NCI-H128 (cell line): ENCODE measurements at regions not wholly inside any gene's neighbourhood (a gene's known extent, or its start where the extent isn't known, plus 50 kb on each side); places are given as distances from the start of the nearest gene placed in this dataset.

ENCODE experiments used
- DNase-seq: peaks from one replicate; lab custom pipeline; 2025; ENCODE audit not compliant: unreplicated experiment; lab: John Stamatoyannopoulos, UW

GRCh38 chr2:22673529-22673928 lies 711.5 kb upstream of the KLHL29 start:
- no peak for DNase-seq

- DNase-seq = no peak
These were observed 701.1 kb upstream of the KLHL29 start for GRCh38 chr2:22683914-22684313.

GRCh38 chr2:22690096-22690495 lies 694.9 kb upstream of the KLHL29 start:
- no peak for DNase-seq

GRCh38 chr2:22691666-22692065 lies 693.3 kb upstream of the KLHL29 start:
- no peak for DNase-seq

- no peak for DNase-seq
These were observed 692.2 kb upstream of the KLHL29 start for GRCh38 chr2:22692746-22693145.

GRCh38 chr2:22694300-22694699 lies 690.7 kb upstream of the KLHL29 start:
- DNase-seq = no peak

GRCh38 chr2:22694856-22695255 lies 690.1 kb upstream of the KLHL29 start:
- DNase-seq = no peak

GRCh38 chr2:22697054-22697788 lies 687.8 kb upstream of the KLHL29 start:
- no peak for DNase-seq

- no peak for DNase-seq
These were observed 683.3 kb upstream of the KLHL29 start for GRCh38 chr2:22701561-22702160.

- no peak for DNase-seq
These were observed 681.6 kb upstream of the KLHL29 start for GRCh38 chr2:22703286-22703920.

GRCh38 chr2:22719396-22719795 lies 665.6 kb upstream of the KLHL29 start:
- DNase-seq = no peak

GRCh38 chr2:22729466-22729865 lies 655.5 kb upstream of the KLHL29 start:
- no peak for DNase-seq

GRCh38 chr2:22734373-22735045 lies 650.5 kb upstream of the KLHL29 start:
- DNase-seq = peak; percentile 23

- DNase-seq = no peak
These were observed 647.8 kb upstream of the KLHL29 start for GRCh38 chr2:22737144-22737543.

GRCh38 chr2:22741216-22741615 lies 643.8 kb upstream of the KLHL29 start:
- DNase-seq = no peak

- no peak for DNase-seq
These were observed 636.1 kb upstream of the KLHL29 start for GRCh38 chr2:22748909-22749308.

- no peak for DNase-seq
These were observed 631.5 kb upstream of the KLHL29 start for GRCh38 chr2:22753476-22753875.

- no peak for DNase-seq
These were observed 628.5 kb upstream of the KLHL29 start for GRCh38 chr2:22756276-22757043.

GRCh38 chr2:22769497-22769896 lies 615.5 kb upstream of the KLHL29 start:
- DNase-seq = no peak

GRCh38 chr2:22784566-22784965 lies 600.4 kb upstream of the KLHL29 start:
- no peak for DNase-seq

GRCh38 chr2:22786817-22787216 lies 598.2 kb upstream of the KLHL29 start:
- no peak for DNase-seq
